Stomach (tissue), 8 donors: ENCODE measurements at regions not wholly inside any gene's neighbourhood (a gene's known extent, or its start where the extent isn't known, plus 50 kb on each side); places are given as distances from the start of the nearest gene placed in this dataset.

Source experiments
- DNase-seq, 2 donors: peaks; one replicate each; pipeline versions ENCODE4 v3.0.0 to v3.0.0-alpha.2; 2013 to 2019
- H3K27ac ChIP-seq, 5 donors: fragments of 200-600 bp in 4 of 5; sonication (generic) in 4 of 5; one replicate each; pipeline ENCODE4 v1.5.1; 2013 to 2019; ENCODE audit warnings: mild to moderate bottlenecking in 1 of 5, moderate library complexity in 1 of 5
- H3K27me3 ChIP-seq, 3 donors: fragments of 200-600 bp; sonication (generic); one replicate each; pipeline ENCODE4 v1.5.1; 2017 to 2019; ENCODE audit warnings: mixed run types in 1 of 3
- H3K36me3 ChIP-seq, 4 donors: fragments of 200-600 bp; sonication (generic); 1 replicate in 3 of 4; 2 replicates in 1 of 4; pipeline ENCODE4 v1.5.1; 2016 to 2019
- H3K4me1 ChIP-seq, 4 donors: fragments of 200-600 bp; sonication (generic); one replicate each; pipeline ENCODE4 v1.5.1; 2016 to 2019
- H3K4me3 ChIP-seq, 4 donors: fragments of 200-600 bp; sonication (generic) in 3 of 4; one replicate each; pipeline ENCODE4 v1.5.1; 2016 to 2019; ENCODE audit warnings: mild to moderate bottlenecking in 1 of 4
- H3K9me3 ChIP-seq, 4 donors: fragments of 200-600 bp; sonication (generic); one replicate each; pipeline ENCODE4 v1.5.1; 2016 to 2019
- EP300 ChIP-seq: sonication (generic); formaldehyde crosslinking; IDR thresholded peaks from one replicate; pipeline ENCODE4 v1.6.1; 2017; ENCODE audit warnings: antibody characterized with exemption
- POLR2A ChIP-seq, 4 donors: fragments of 450-650 bp; IDR thresholded peaks; one replicate each; pipeline ENCODE4 v1.6.1; 2016; ENCODE audit warnings: antibody characterized with exemption in 4 of 4, control low read depth in 2 of 4, mild to moderate bottlenecking in 1 of 4, moderate library complexity in 1 of 4
- POLR2AphosphoS5 ChIP-seq, 3 donors: sonication (generic); formaldehyde crosslinking; IDR thresholded peaks; one replicate each; pipeline ENCODE4 v1.6.1; 2016; ENCODE audit warnings: antibody characterized with exemption in 3 of 3
- whole genome bisulfite sequencing, 5 donors: extraction: QIAGEN DNeasy Blood & Tissue Kit in 3 of 5; methylation state at CpG; one replicate each; pipeline versions ENCODE4 v1.1.5 to v1.1.7; 2013 to 2018; 5-methylcytosine and 5-hydroxymethylcytosine counted together
- intact Hi-C: fragments of 100-400 bp; cut with DNase I; formaldehyde crosslinking; loops from one replicate; pipeline ENCODE4 v1.15.1; 2023; ENCODE audit warnings: low total_unique reads
- TF ChIP-seq, protein P1 (sequence below), 7 experiments: fragments of 450-650 bp in 4 of 7; fragments of 200-600 bp in 3 of 7; sonication (generic) in 3 of 7; IDR thresholded peaks; one replicate each; pipeline ENCODE4 v1.5.1; 2016 to 2019; ENCODE audit warnings: antibody characterized with exemption in 7 of 7, control low read depth in 2 of 7, mild to moderate bottlenecking in 1 of 7
- donor health status: healthy with polysubstance abuse.
- donor health status: Bipolar disorder and iron deficiency.
- donor health status: healthy.

DNA sequence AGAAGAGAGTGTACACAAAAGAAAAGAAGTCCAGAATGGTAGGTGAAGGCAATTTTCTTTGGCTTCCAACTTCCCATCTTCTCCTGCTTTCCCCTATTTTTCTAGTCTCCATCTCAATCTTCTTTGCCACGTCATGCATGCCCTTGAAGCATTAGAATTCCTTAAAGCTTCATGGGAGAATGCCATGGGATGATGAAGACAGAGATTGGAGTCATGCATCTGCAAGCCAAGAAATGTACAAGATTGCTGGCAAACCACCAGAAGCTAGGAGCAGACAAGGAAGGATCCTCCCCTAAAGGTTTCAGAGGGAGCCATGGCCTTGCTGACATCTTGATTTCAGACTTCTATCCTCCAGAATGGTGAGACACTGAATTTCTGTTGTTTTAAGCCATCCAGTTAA, 305.9 kb downstream of the HRH4 start:
- 39 to 77% (median 54%) methylated on average over 1 of the region's 1 CpG for WGBS, 5 donors
- H3K27ac ChIP-seq = no peak overlapping the region
- no peaks in the 10 kb centered on the region for H3K36me3 ChIP-seq
- no peak overlapping the region for H3K4me3 ChIP-seq
- intact Hi-C loops = no loop called here
- no peaks in the 10 kb centered on the region for H3K9me3 ChIP-seq
- no peak for DNase-seq
- H3K4me1 ChIP-seq = peaks cover 0 to 7% (median 3%) of the 10 kb centered on the region in 4 donors
- H3K27me3 ChIP-seq = no peaks in the 10 kb centered on the region
- TF ChIP-seq, protein P1, sequence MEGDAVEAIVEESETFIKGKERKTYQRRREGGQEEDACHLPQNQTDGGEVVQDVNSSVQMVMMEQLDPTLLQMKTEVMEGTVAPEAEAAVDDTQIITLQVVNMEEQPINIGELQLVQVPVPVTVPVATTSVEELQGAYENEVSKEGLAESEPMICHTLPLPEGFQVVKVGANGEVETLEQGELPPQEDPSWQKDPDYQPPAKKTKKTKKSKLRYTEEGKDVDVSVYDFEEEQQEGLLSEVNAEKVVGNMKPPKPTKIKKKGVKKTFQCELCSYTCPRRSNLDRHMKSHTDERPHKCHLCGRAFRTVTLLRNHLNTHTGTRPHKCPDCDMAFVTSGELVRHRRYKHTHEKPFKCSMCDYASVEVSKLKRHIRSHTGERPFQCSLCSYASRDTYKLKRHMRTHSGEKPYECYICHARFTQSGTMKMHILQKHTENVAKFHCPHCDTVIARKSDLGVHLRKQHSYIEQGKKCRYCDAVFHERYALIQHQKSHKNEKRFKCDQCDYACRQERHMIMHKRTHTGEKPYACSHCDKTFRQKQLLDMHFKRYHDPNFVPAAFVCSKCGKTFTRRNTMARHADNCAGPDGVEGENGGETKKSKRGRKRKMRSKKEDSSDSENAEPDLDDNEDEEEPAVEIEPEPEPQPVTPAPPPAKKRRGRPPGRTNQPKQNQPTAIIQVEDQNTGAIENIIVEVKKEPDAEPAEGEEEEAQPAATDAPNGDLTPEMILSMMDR (IDR thresholded peaks at IDR 0.05) = no peak
- TF ChIP-seq POLR2AphosphoS5 (IDR thresholded peaks at IDR 0.05) (no peak), POLR2A (IDR thresholded peaks at IDR 0.05) (no peak), EP300 (no peak)

DNA sequence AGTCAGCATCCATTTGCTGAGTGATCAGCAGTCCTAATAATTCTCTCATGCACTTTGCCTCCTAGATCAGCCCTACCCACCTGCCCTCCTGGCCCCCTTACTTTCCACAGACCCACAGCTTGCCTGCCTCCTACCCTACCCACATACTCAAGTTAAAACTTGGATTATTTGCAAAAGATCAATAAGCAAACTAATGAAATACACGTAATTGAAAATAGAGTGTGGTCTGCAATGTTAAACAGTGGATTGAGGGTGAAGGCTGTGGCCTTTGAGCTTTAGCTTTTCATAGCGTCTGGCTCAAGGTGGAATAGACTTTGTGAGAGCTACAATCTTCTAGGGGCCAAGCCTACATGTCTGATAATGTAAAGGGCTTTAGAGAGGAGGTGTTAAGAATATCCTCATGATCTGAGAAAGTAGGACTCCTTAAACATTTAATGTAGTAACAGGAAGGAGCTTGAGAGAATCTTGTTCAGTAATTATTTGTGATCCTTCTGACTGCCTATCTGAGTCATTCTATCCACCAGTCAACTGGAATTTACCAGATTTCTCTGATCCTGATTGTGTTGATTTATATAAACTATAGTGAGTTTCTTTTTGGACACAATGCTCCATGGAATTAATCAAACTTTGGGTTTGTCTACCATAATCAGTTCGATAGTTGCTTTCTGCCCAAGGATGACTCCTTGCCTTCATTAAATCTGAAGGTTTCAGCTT, 310.0 kb downstream of the HRH4 start:
- Histone ChIP-seq H3K4me3 (no peak overlapping the region), H3K27me3 (no peaks in the 10 kb centered on the region), H3K36me3 (no peaks in the 10 kb centered on the region), H3K27ac (no peak overlapping the region), H3K9me3 (no peaks in the 10 kb centered on the region), H3K4me1 (no peaks in the 10 kb centered on the region)
- no peak for TF ChIP-seq EP300
- TF ChIP-seq, protein P1 (IDR thresholded peaks at IDR 0.05) = no peak
- TF ChIP-seq POLR2AphosphoS5 (IDR thresholded peaks at IDR 0.05) = no peak
- no peak for TF ChIP-seq POLR2A (IDR thresholded peaks at IDR 0.05)
- DNase-seq = no peak
- intact Hi-C loops = no loop called here
- 64 to 78% (median 71%) methylated on average over 3 of the region's 3 CpGs for WGBS, 5 donors

DNA sequence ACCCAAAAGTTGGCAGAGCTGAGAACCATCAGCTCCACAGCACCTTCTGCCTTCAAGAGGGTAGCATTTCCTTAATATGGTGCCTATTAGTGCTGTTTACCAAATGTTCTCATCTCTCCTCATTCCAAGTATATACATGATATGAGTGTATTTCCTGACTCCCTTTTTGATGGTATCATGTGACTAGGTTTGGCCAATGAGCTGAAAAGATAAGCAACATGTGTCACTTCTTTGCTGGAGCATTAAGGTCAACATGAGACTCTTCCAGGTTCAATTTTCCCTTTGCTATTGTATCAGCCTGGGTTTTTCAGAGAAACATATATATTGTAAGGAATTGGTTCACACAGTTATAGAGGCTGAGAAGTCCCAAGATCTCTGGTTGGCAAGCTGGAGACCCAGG, 310.9 kb downstream of the HRH4 start:
- intact Hi-C loops = no loop called here
- Histone ChIP-seq H3K27me3 (no peaks in the 10 kb centered on the region), H3K9me3 (no peaks in the 10 kb centered on the region), H3K4me1 (no peaks in the 10 kb centered on the region), H3K4me3 (no peak overlapping the region), H3K27ac (no peak overlapping the region), H3K36me3 (no peaks in the 10 kb centered on the region)
- TF ChIP-seq POLR2AphosphoS5 (IDR thresholded peaks at IDR 0.05) (no peak), EP300 (no peak), POLR2A (IDR thresholded peaks at IDR 0.05) (no peak)
- TF ChIP-seq, protein P1 (IDR thresholded peaks at IDR 0.05) = no peak
- no peak for DNase-seq

DNA sequence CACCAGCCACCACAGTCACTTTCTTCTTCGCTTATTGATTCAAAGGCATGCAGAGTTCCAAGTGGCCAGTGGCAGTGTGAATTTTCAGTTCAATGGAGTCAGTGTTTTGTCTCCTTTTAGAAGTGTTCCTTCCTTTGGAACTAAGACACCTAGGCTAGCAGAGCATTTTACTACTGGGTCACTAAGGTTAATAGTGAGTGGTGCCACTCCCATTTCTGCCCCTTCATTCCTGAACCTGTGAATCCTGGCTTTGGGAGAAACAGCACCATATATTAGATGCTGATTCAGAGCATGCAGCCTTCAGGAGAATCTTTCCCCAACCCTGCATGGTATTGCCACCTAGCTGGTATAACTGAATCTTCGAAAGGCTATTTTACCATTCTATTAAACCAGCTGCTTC, 312.7 kb downstream of the HRH4 start:
- TF ChIP-seq EP300 (no peak), POLR2AphosphoS5 (IDR thresholded peaks at IDR 0.05) (no peak), POLR2A (IDR thresholded peaks at IDR 0.05) (no peak)
- TF ChIP-seq, protein P1 (IDR thresholded peaks at IDR 0.05) = no peak
- no peaks in the 10 kb centered on the region for H3K4me1 ChIP-seq
- H3K36me3 ChIP-seq = no peaks in the 10 kb centered on the region
- H3K9me3 ChIP-seq = no peaks in the 10 kb centered on the region
- H3K27me3 ChIP-seq = no peaks in the 10 kb centered on the region
- H3K27ac ChIP-seq = no peak overlapping the region
- no peak for DNase-seq
- no peak overlapping the region for H3K4me3 ChIP-seq
- WGBS, 5 donors = 82 to 96% (median 90%) methylated on average over 2 of the region's 2 CpGs
- intact Hi-C loops = no loop called here
